ENCODE measurements at regions not wholly inside any gene's neighbourhood (a gene's known extent, or its start where the extent isn't known, plus 50 kb on each side); places are given as distances from the start of the nearest gene placed in this dataset.

DNA sequence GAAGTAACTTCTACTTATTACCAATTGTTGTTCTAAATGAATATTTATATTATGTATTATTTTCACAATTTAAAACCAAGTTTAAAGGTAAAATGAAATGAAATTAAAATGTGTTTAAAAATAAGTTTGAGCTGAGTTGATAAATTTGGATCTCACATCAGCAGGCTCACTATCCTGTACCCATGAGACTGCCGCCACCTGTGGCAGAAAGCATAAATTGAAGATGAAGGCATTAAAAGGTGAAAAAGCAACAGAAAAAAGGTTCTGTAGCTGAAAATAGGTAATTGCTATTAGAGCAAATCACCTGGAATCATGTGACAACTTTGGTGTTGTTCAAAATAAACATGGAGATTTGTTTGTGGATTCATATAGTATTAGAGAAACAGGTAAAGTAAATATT lies 133.0 kb upstream of the CADM2 start:
- no peak for DNase-seq

DNA sequence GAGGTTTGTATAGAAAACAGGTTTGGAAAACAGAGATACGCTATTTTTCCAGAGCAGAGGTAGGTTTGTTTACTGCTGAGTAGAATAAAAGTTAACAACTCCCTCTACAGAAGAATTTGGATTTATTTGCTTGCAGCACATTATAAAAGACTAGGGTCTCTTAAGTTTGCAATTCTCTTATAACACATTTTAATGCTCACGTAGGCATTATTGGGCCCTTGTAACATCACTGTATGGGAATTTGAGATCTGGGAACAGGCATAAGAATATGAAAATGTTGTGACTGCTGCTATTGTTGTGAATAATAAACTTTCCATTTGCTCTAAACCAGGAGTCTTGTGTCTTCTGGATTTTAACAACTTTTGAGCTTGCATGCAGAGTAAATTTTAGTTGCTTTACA lies 128.3 kb upstream of the CADM2 start:
- WGBS, 3 donors: 82 to 86% (median 83%) methylated on average over 2 of the region's 2 CpGs
- no peak for FAIRE-seq

More for the DNA sequence above, 133.0 kb upstream of the CADM2 start:
- Histone ChIP-seq H3K27ac (ENCODE audit: low read depth in 1 of 3, low read length in 2 of 3) (no peak overlapping the region), H3K9me3 (ENCODE audit: control insufficient read depth in 2 of 2, insufficient read depth in 1 of 2, low read depth in 1 of 2, low read length in 1 of 2) (no peaks in the 10 kb centered on the region), H3K36me3 (ENCODE audit: control insufficient read depth in 3 of 3, insufficient read depth in 2 of 3, low read depth in 1 of 3, low read length in 3 of 3) (no peaks in the 10 kb centered on the region), H3K27me3 (ENCODE audit: control insufficient read depth in 3 of 3, insufficient read depth in 3 of 3, low read length in 3 of 3) (no peaks in the 10 kb centered on the region), H3K4me1 (ENCODE audit: control insufficient read depth in 3 of 3, insufficient read depth in 2 of 3, low read depth in 1 of 3, low read length in 2 of 3) (no peaks in the 10 kb centered on the region), H3K4me3 (ENCODE audit: low read depth in 1 of 3, low read length in 3 of 3) (no peak overlapping the region)
- 83 to 90% (median 90%) methylated on average over 1 of the region's 1 CpG for WGBS, 3 donors
- no peak for FAIRE-seq

DNA sequence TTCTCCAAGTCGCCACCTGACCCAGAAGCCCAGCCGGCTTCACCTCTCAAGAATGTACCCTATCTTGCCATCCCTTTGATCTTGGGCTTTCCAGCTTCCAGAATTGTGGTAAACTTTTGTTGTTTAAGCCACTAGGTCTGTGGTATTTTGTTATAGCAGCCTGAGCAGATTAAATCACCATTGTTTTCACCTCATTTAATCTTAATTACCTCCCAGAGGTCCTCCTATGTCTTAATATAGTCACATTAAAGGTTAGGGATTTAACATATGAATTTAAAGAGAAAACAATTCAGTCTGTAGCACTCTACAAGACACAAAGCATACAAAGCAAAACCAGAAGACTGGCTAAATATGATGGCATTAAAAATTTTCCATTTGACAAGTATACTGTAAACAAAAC lies 123.4 kb upstream of the CADM2 start:
- Histone ChIP-seq H3K9me3 (ENCODE audit: control insufficient read depth in 2 of 2, insufficient read depth in 1 of 2, low read depth in 1 of 2, low read length in 1 of 2) (no peaks in the 10 kb centered on the region), H3K36me3 (ENCODE audit: control insufficient read depth in 3 of 3, insufficient read depth in 2 of 3, low read depth in 1 of 3, low read length in 3 of 3) (no peaks in the 10 kb centered on the region), H3K27ac (ENCODE audit: low read depth in 1 of 3, low read length in 2 of 3) (no peak overlapping the region), H3K4me3 (ENCODE audit: low read depth in 1 of 3, low read length in 3 of 3) (no peak overlapping the region), H3K4me1 (ENCODE audit: control insufficient read depth in 3 of 3, insufficient read depth in 2 of 3, low read depth in 1 of 3, low read length in 2 of 3) (no peaks in the 10 kb centered on the region), H3K27me3 (ENCODE audit: control insufficient read depth in 3 of 3, insufficient read depth in 3 of 3, low read length in 3 of 3) (no peaks in the 10 kb centered on the region)
- DNase-seq (no peak), FAIRE-seq (no peak)
- WGBS, 3 donors: 79 to 94% (median 89%) methylated on average over 2 of the region's 2 CpGs

More for the DNA sequence above, 128.3 kb upstream of the CADM2 start:
- Histone ChIP-seq H3K4me3 (ENCODE audit: low read depth in 1 of 3, low read length in 3 of 3) (no peak overlapping the region), H3K4me1 (ENCODE audit: control insufficient read depth in 3 of 3, insufficient read depth in 2 of 3, low read depth in 1 of 3, low read length in 2 of 3) (no peaks in the 10 kb centered on the region), H3K27ac (ENCODE audit: low read depth in 1 of 3, low read length in 2 of 3) (no peak overlapping the region), H3K36me3 (ENCODE audit: control insufficient read depth in 3 of 3, insufficient read depth in 2 of 3, low read depth in 1 of 3, low read length in 3 of 3) (no peaks in the 10 kb centered on the region), H3K27me3 (ENCODE audit: control insufficient read depth in 3 of 3, insufficient read depth in 3 of 3, low read length in 3 of 3) (no peaks in the 10 kb centered on the region), H3K9me3 (ENCODE audit: control insufficient read depth in 2 of 2, insufficient read depth in 1 of 2, low read depth in 1 of 2, low read length in 1 of 2) (no peaks in the 10 kb centered on the region)
- DNase-seq: no peak

DNA sequence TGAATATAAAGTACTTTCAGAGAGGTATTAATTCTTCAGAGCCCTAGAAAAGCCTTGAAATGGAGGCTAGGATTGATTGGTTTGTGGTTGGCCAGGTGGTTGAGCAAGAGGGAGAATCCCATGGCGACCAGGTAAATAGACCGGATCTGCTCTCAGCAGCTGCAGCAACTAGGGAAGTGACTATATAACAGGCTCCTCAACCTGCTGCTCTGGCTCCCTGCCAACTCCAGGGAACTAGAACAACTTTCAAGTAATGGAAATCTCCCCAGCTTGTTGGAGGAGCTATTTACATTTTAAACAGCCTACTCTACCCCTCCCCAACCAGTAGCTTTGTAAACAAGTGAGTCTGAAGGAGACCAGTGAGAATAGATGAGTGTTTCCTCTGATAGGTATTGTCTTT lies 121.8 kb upstream of the CADM2 start:
- H3K9me3 ChIP-seq (ENCODE audit: control insufficient read depth in 2 of 2, insufficient read depth in 1 of 2, low read depth in 1 of 2, low read length in 1 of 2): no peaks in the 10 kb centered on the region
- no peaks in the 10 kb centered on the region for H3K27me3 ChIP-seq (ENCODE audit: control insufficient read depth in 3 of 3, insufficient read depth in 3 of 3, low read length in 3 of 3)
- H3K4me1 ChIP-seq (ENCODE audit: control insufficient read depth in 3 of 3, insufficient read depth in 2 of 3, low read depth in 1 of 3, low read length in 2 of 3): no peaks in the 10 kb centered on the region
- FAIRE-seq (no peak), DNase-seq (no peak)
- no peak overlapping the region for H3K27ac ChIP-seq (ENCODE audit: low read depth in 1 of 3, low read length in 2 of 3)
- no peaks in the 10 kb centered on the region for H3K36me3 ChIP-seq (ENCODE audit: control insufficient read depth in 3 of 3, insufficient read depth in 2 of 3, low read depth in 1 of 3, low read length in 3 of 3)
- no peak overlapping the region for H3K4me3 ChIP-seq (ENCODE audit: low read depth in 1 of 3, low read length in 3 of 3)
- 9 to 14% (median 14%) methylated on average over 2 of the region's 2 CpGs for WGBS, 3 donors

DNA sequence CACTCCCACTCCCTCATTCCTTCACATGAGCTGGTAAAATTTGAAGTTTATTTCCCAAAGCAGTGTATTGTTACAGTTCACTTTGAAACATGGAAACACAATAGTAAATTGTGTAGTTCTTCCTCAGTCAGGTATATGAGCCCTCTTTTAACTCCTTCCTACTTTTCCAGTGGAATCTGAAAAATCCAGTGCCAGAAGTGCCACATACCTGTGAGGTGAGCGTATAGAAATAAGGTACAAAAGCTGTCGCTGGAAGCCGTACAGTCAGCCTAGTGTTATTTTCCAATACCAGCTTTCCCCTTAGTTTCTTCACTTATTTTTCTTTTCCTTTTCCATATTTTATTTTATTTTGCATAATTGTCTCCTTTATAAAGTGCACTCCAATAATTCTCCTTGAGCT lies 81.7 kb upstream of the CADM2 start:
- DNase-seq (no peak), FAIRE-seq (no peak)
- WGBS, 3 donors: 97 to 98% (median 97%) methylated on average over 3 of the region's 3 CpGs
- Histone ChIP-seq H3K4me1 (ENCODE audit: control insufficient read depth in 3 of 3, insufficient read depth in 2 of 3, low read depth in 1 of 3, low read length in 2 of 3) (no peaks in the 10 kb centered on the region), H3K4me3 (ENCODE audit: low read depth in 1 of 3, low read length in 3 of 3) (no peak overlapping the region), H3K9me3 (ENCODE audit: control insufficient read depth in 2 of 2, insufficient read depth in 1 of 2, low read depth in 1 of 2, low read length in 1 of 2) (no peaks in the 10 kb centered on the region), H3K27ac (ENCODE audit: low read depth in 1 of 3, low read length in 2 of 3) (no peak overlapping the region), H3K27me3 (ENCODE audit: control insufficient read depth in 3 of 3, insufficient read depth in 3 of 3, low read length in 3 of 3) (no peaks in the 10 kb centered on the region), H3K36me3 (ENCODE audit: control insufficient read depth in 3 of 3, insufficient read depth in 2 of 3, low read depth in 1 of 3, low read length in 3 of 3) (no peaks in the 10 kb centered on the region)

- FAIRE-seq: no peak
- Histone ChIP-seq H3K4me3 (ENCODE audit: low read depth in 1 of 3, low read length in 3 of 3) (no peak overlapping the region), H3K36me3 (ENCODE audit: control insufficient read depth in 3 of 3, insufficient read depth in 2 of 3, low read depth in 1 of 3, low read length in 3 of 3) (no peaks in the 10 kb centered on the region), H3K27me3 (ENCODE audit: control insufficient read depth in 3 of 3, insufficient read depth in 3 of 3, low read length in 3 of 3) (no peaks in the 10 kb centered on the region), H3K27ac (ENCODE audit: low read depth in 1 of 3, low read length in 2 of 3) (no peak overlapping the region), H3K4me1 (ENCODE audit: control insufficient read depth in 3 of 3, insufficient read depth in 2 of 3, low read depth in 1 of 3, low read length in 2 of 3) (no peaks in the 10 kb centered on the region), H3K9me3 (ENCODE audit: control insufficient read depth in 2 of 2, insufficient read depth in 1 of 2, low read depth in 1 of 2, low read length in 1 of 2) (peaks cover 0 to 10% of the 10 kb centered on the region in 2 donors)
- WGBS, 3 donors: 76 to 80% (median 80%) methylated on average over 2 of the region's 2 CpGs
- no peak for DNase-seq
These were observed 77.5 kb upstream of the CADM2 start for GRCh38 chr3:84881288-84881687.

DNA sequence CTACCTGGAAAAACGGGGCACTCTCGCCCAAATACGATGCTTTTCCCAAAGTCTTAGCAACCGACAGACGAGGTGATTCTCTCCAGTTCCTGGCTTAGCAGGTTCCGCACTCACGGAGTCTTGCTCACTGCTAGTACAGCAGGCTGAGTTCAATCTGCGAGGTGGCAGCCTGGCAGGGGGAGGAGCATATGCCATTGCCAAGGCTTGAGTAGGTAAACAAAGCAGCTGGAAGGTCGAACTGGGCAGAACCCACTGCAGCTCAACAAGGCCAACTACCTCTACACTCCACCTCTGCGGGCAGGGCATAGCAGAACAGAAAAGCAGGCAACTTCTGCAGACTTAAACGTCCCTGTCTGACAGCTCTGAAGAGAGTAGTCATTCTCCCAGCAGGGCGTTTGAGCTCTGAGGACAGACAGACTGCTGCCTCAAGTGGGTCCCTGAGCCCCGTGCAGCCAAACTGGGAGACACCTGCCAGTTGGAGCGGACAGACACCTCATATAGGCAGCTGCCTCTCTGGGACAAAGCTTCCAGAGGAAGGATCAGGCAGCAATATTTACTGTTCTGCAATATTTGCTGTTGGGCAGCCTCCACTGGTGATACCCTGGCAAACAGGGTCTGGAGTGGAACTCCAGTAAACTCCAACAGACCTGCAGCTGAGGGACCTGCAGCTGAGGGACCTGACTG lies 73.4 kb upstream of the CADM2 start:
- WGBS, 3 donors: 73 to 82% (median 78%) methylated on average over 14 of the region's 14 CpGs

GRCh38 chr3:84891851-84892250 lies 66.9 kb upstream of the CADM2 start:
- Histone ChIP-seq H3K36me3 (ENCODE audit: control insufficient read depth in 3 of 3, insufficient read depth in 2 of 3, low read depth in 1 of 3, low read length in 3 of 3) (no peaks in the 10 kb centered on the region), H3K27me3 (ENCODE audit: control insufficient read depth in 3 of 3, insufficient read depth in 3 of 3, low read length in 3 of 3) (no peaks in the 10 kb centered on the region), H3K27ac (ENCODE audit: low read depth in 1 of 3, low read length in 2 of 3) (no peak overlapping the region), H3K4me1 (ENCODE audit: control insufficient read depth in 3 of 3, insufficient read depth in 2 of 3, low read depth in 1 of 3, low read length in 2 of 3) (no peaks in the 10 kb centered on the region), H3K9me3 (ENCODE audit: control insufficient read depth in 2 of 2, insufficient read depth in 1 of 2, low read depth in 1 of 2, low read length in 1 of 2) (no peaks in the 10 kb centered on the region), H3K4me3 (ENCODE audit: low read depth in 1 of 3, low read length in 3 of 3) (no peak overlapping the region)
- FAIRE-seq: no peak
- 77 to 91% (median 84%) methylated on average over 1 of the region's 1 CpG for WGBS, 3 donors
- no peak for DNase-seq

More for the DNA sequence above, 73.4 kb upstream of the CADM2 start:
- Histone ChIP-seq H3K27me3 (ENCODE audit: control insufficient read depth in 3 of 3, insufficient read depth in 3 of 3, low read length in 3 of 3) (no peaks in the 10 kb centered on the region), H3K27ac (ENCODE audit: low read depth in 1 of 3, low read length in 2 of 3) (no peak overlapping the region), H3K4me3 (ENCODE audit: low read depth in 1 of 3, low read length in 3 of 3) (no peak overlapping the region), H3K9me3 (ENCODE audit: control insufficient read depth in 2 of 2, insufficient read depth in 1 of 2, low read depth in 1 of 2, low read length in 1 of 2) (peaks cover 0 to 10% of the 10 kb centered on the region in 2 donors), H3K36me3 (ENCODE audit: control insufficient read depth in 3 of 3, insufficient read depth in 2 of 3, low read depth in 1 of 3, low read length in 3 of 3) (no peaks in the 10 kb centered on the region), H3K4me1 (ENCODE audit: control insufficient read depth in 3 of 3, insufficient read depth in 2 of 3, low read depth in 1 of 3, low read length in 2 of 3) (no peaks in the 10 kb centered on the region)
- FAIRE-seq: no peak
- no peak for DNase-seq

GRCh38 chr3:84893211-84893610 lies 65.6 kb upstream of the CADM2 start:
- WGBS, 3 donors: 51 to 68% (median 51%) methylated on average over 3 of the region's 3 CpGs
- Histone ChIP-seq H3K27me3 (ENCODE audit: control insufficient read depth in 3 of 3, insufficient read depth in 3 of 3, low read length in 3 of 3) (no peaks in the 10 kb centered on the region), H3K36me3 (ENCODE audit: control insufficient read depth in 3 of 3, insufficient read depth in 2 of 3, low read depth in 1 of 3, low read length in 3 of 3) (no peaks in the 10 kb centered on the region), H3K4me1 (ENCODE audit: control insufficient read depth in 3 of 3, insufficient read depth in 2 of 3, low read depth in 1 of 3, low read length in 2 of 3) (no peaks in the 10 kb centered on the region), H3K27ac (ENCODE audit: low read depth in 1 of 3, low read length in 2 of 3) (no peak overlapping the region), H3K4me3 (ENCODE audit: low read depth in 1 of 3, low read length in 3 of 3) (no peak overlapping the region), H3K9me3 (ENCODE audit: control insufficient read depth in 2 of 2, insufficient read depth in 1 of 2, low read depth in 1 of 2, low read length in 1 of 2) (no peaks in the 10 kb centered on the region)
- no peak for FAIRE-seq
- no peak for DNase-seq
